Stimulated activated naive B cell treated with anti-CD40 and anti-IgM and Interleukin-4, amounts not matched to agents 10 μg/mL and 1 μg/mL and 100 μg/mL, for 72 hours (primary cell): ENCODE measurements at regions not wholly inside any gene's neighbourhood (a gene's known extent, or its start where the extent isn't known, plus 50 kb on each side); places are given as distances from the start of the nearest gene placed in this dataset.
A peak's percentile ranks its signal among the peaks of the same experiment; 100 is the strongest.

Experiments used
- ATAC-seq, 2 donors: fragments of 150-1000 bp; cut with Tn5 transposase; replicated peaks; 2 replicates each; pipeline ENCODE4 v1.10.0; 2021; ENCODE audit warnings: moderate library complexity in 1 of 2
- DNase-seq: peaks from one replicate; pipeline ENCODE4 v3.0.0; 2021
- H3K27ac Mint-ChIP-seq: one replicate; pipeline ENCODE4 v1.8.0; 2022; ENCODE audit warnings: mild to moderate bottlenecking, mixed read lengths
- H3K27me3 Mint-ChIP-seq, 2 donors: one replicate each; pipeline ENCODE4 v1.8.0; 2022; ENCODE audit warnings: mixed read lengths in 2 of 2
- H3K36me3 Mint-ChIP-seq, 2 donors: one replicate each; pipeline ENCODE4 v1.8.0; 2022; ENCODE audit warnings: mixed read lengths in 2 of 2, mild to moderate bottlenecking in 1 of 2
- H3K4me1 Mint-ChIP-seq, 2 donors: one replicate each; pipeline ENCODE4 v1.8.0; 2022; ENCODE audit warnings: mixed read lengths in 2 of 2, mild to moderate bottlenecking in 1 of 2
- H3K4me3 Mint-ChIP-seq, 2 donors: one replicate each; pipeline ENCODE4 v1.8.0; 2022; ENCODE audit warnings: mild to moderate bottlenecking in 2 of 2, mixed read lengths in 2 of 2, moderate library complexity in 1 of 2
- H3K9me3 Mint-ChIP-seq, 2 donors: one replicate each; pipeline ENCODE4 v1.8.0; 2022; ENCODE audit warnings: mixed read lengths in 2 of 2, mild to moderate bottlenecking in 1 of 2

DNA sequence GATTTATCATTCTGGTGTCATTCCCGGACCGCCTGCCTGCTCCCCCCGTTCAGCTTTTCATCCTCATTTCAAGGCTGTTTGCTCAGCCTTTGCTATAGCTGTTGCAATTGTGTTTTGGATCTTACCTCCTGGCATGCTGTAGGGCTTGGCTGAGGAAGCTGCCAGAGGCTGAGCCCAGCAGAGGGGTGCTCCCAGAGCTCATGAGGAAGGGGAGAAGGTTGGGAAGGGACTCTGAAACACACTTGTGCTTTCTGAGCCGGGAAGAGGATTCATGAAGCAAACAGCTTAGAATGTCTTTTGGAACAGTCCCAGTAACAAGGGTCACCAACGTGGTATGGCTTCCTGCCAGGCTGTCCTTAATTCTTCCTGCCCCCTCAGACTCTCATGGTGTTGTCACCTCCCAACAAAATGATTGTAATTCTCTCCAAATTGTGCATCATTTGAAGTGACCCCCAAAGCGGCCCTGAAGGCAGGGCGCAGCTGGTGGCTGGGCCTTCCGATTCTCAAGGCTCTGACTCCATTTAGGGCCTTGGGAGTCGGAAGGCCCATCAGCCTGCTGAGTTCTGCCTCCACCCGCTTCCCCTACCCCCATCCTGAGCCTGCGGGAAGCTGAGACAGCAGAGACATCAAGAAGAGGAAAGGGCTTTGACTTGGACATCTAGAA lies 111.9 kb upstream of the ARHGAP5 start:
- ATAC-seq, result no peak
- Mint-ChIP-seq H3K27ac (no peak overlapping the region), H3K4me1 (peaks cover 5 to 11% of the 10 kb centered on the region in 2 donors), H3K9me3 (peaks cover 2 to 6% of the 10 kb centered on the region in 2 donors), H3K27me3 (peaks cover 3 to 7% of the 10 kb centered on the region in 2 donors), H3K4me3 (no peak overlapping the region), H3K36me3 (peaks cover 2 to 3% of the 10 kb centered on the region in 2 donors)
- no peak for DNase-seq

- H3K36me3 Mint-ChIP-seq, result no peaks in the 10 kb centered on the region
- DNase-seq (no peak), ATAC-seq (no peak)
- H3K27me3 Mint-ChIP-seq, result no peaks in the 10 kb centered on the region
- H3K4me1 Mint-ChIP-seq, result peaks cover 5 to 11% of the 10 kb centered on the region in 2 donors
- peaks cover 0 to 2% of the 10 kb centered on the region in 2 donors for H3K9me3 Mint-ChIP-seq
- no peak overlapping the region for H3K4me3 Mint-ChIP-seq
- H3K27ac Mint-ChIP-seq, result no peak overlapping the region
Measured at GRCh38 chr14:31965735-31966598, 111.1 kb upstream of the ARHGAP5 start.

DNA sequence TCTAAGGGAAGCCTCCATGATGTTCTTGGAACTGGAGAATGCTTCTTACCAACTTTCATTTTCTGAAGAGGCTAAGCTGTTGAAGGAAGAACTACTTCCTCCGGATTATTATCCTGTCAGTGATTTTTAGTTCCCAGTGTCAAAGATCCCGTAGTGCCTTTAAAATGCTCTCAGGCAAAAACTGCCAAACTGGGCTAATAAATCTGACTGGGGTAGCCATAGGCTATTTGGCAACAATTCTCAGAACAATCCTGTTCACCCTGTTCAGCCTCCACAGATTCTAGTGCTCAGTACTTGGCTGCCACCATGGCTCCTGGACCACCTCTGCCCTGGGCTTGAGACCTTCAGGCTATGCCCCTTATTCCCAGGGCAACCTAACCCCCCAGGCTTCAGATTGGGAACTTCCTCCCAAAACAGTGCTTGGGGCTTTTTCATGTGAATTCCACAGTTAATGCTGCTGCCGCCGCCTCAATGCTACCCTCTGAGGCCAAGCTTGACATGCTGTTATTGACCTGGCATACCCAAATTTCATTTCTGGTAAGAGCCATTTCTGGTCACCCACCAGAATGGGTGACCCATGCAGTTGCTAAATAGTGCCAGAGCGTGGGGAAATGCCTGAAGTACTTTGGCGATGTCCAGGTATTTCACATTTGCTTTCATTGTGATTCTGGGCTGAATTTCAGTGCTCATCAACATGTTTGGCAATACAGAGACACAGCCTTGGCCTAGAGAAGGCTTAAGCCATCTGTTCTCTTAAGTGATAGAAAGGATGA lies 110.0 kb upstream of the ARHGAP5 start:
- Mint-ChIP-seq H3K4me3 (no peak overlapping the region), H3K36me3 (no peaks in the 10 kb centered on the region), H3K27ac (no peak overlapping the region), H3K27me3 (no peaks in the 10 kb centered on the region), H3K9me3 (peaks cover 0 to 4% of the 10 kb centered on the region in 2 donors), H3K4me1 (peaks cover 5 to 11% of the 10 kb centered on the region in 2 donors)
- DNase-seq (no peak), ATAC-seq (no peak)

DNA sequence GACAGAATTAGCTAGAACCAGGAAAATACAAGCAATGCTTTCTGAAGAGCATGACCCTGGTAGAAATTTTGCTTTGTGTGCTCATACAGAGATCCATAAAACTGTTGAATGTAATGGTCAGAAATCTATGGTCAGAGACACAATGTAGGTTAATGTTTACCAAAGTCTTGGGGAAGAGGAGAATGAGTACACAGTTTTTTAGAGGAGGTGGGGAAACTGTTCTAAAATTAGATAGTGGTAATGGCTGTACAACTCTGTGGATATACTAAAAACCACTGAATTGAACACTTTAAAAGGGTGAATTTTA lies 109.5 kb upstream of the ARHGAP5 start:
- ATAC-seq (no peak), DNase-seq (no peak)
- no peaks in the 10 kb centered on the region for H3K27me3 Mint-ChIP-seq
- no peaks in the 10 kb centered on the region for H3K36me3 Mint-ChIP-seq
- peaks cover 0 to 4% of the 10 kb centered on the region in 2 donors for H3K9me3 Mint-ChIP-seq
- peaks cover 5 to 11% of the 10 kb centered on the region in 2 donors for H3K4me1 Mint-ChIP-seq
- no peak overlapping the region for H3K4me3 Mint-ChIP-seq
- H3K27ac Mint-ChIP-seq, result no peak overlapping the region

GRCh38 chr14:31968107-31968810 lies 108.8 kb upstream of the ARHGAP5 start:
- Mint-ChIP-seq H3K36me3 (no peaks in the 10 kb centered on the region), H3K27me3 (no peaks in the 10 kb centered on the region), H3K4me3 (no peak overlapping the region), H3K27ac (no peak overlapping the region), H3K9me3 (peaks cover 0 to 4% of the 10 kb centered on the region in 2 donors), H3K4me1 (peaks cover 5 to 11% of the 10 kb centered on the region in 2 donors)
- ATAC-seq (peak; percentile 46 to 58), DNase-seq (no peak)

- H3K9me3 Mint-ChIP-seq, result peaks cover 3 to 7% of the 10 kb centered on the region in 2 donors
- peaks cover 0 to 3% of the 10 kb centered on the region in 2 donors for H3K36me3 Mint-ChIP-seq
- ATAC-seq, result no peak
- no peak overlapping the region for H3K27ac Mint-ChIP-seq
- DNase-seq, result no peak
- H3K4me3 Mint-ChIP-seq, result no peak overlapping the region
- H3K27me3 Mint-ChIP-seq, result peaks cover 0 to 2% of the 10 kb centered on the region in 2 donors
- H3K4me1 Mint-ChIP-seq, result peaks cover 5 to 11% of the 10 kb centered on the region in 2 donors
Measured at GRCh38 chr14:31968956-31969698, 108.0 kb upstream of the ARHGAP5 start.

DNA sequence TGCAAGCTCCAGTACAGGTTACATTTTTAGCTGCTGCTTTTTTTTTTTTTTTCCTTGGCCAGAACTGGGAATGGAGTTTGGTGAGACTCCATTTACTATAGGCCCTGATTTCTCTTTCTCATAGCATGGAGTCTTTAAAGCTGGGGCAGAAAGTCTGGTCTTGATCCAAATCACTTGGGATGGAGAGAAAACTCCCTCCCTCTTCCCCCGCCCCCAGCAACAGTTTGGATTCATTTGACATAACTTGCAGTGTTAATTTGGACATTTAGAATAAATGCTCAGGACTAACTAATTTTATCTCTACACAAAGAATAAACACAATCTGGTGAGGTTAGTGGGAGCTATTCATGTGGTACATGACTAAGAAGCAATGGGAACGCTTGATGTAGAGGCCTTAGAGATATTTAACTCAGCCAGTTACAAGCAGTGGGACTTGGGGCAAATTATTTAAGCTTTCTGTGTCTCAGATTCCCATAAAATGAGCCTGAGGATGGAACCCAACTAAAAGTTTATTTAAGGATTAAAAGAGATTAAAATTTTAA lies 107.3 kb upstream of the ARHGAP5 start:
- H3K27ac Mint-ChIP-seq, result no peak overlapping the region
- peaks cover 6 to 12% of the 10 kb centered on the region in 2 donors for H3K9me3 Mint-ChIP-seq
- H3K36me3 Mint-ChIP-seq, result peaks cover 0 to 9% of the 10 kb centered on the region in 2 donors

DNA sequence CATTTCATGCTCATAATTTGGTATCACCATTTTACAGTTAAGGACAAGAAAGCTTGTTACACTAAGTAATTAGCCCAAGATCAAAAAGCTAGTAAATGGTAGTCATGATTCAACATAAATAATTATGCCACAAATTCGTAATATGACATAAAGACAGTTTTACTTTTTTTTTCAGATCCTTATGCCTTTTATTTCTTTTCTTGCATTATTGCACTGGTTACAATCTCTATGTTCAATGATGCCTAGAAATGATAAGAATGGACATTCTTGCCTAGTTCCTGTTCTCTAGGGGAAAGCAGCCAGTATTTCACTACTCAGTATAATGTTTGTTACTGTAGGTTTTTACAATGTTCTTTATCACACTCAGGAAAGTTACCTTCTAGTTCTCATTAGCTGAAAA lies 106.4 kb upstream of the ARHGAP5 start:
- no peak overlapping the region for H3K4me3 Mint-ChIP-seq
- H3K4me1 Mint-ChIP-seq, result peaks cover 6 to 11% of the 10 kb centered on the region in 2 donors
- ATAC-seq, result no peak
- peaks cover 0 to 4% of the 10 kb centered on the region in 2 donors for H3K27me3 Mint-ChIP-seq
- peaks cover 2 to 10% of the 10 kb centered on the region in 2 donors for H3K36me3 Mint-ChIP-seq
- H3K27ac Mint-ChIP-seq, result no peak overlapping the region
- peaks cover 6 to 14% of the 10 kb centered on the region in 2 donors for H3K9me3 Mint-ChIP-seq
- no peak for DNase-seq

More for the DNA sequence above, 107.3 kb upstream of the ARHGAP5 start:
- H3K27me3 Mint-ChIP-seq, result peaks cover 0 to 4% of the 10 kb centered on the region in 2 donors
- ATAC-seq, result no peak
- H3K4me1 Mint-ChIP-seq, result peaks cover 5 to 11% of the 10 kb centered on the region in 2 donors
- H3K4me3 Mint-ChIP-seq, result no peak overlapping the region
- no peak for DNase-seq

DNA sequence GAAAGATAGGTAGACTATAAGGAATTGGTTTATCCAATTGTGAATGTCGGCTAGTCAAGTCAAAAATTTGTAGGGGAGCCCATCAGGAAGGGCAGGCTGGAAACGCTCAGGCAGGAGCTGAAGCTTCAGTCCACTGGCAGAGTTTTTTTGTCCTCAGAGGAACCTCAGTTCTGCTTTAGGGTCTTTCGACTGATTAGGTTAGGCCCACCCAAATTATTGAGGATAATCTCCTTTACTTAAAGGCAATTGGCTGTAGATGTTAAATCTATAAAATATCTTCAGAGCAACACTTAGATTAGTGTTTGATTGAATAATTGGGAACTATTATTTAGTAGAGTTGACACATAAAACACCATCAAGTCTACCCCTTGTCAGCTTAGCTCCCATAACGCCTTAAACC lies 105.5 kb upstream of the ARHGAP5 start:
- ATAC-seq (no peak), DNase-seq (no peak)
- peaks cover 2 to 10% of the 10 kb centered on the region in 2 donors for H3K36me3 Mint-ChIP-seq
- H3K27me3 Mint-ChIP-seq, result peaks cover 0 to 4% of the 10 kb centered on the region in 2 donors
- no peak overlapping the region for H3K27ac Mint-ChIP-seq
- no peak overlapping the region for H3K4me3 Mint-ChIP-seq
- peaks cover 6 to 16% of the 10 kb centered on the region in 2 donors for H3K9me3 Mint-ChIP-seq
- peaks cover 8 to 11% of the 10 kb centered on the region in 2 donors for H3K4me1 Mint-ChIP-seq

GRCh38 chr14:31977001-31977556 lies 100.0 kb upstream of the ARHGAP5 start:
- peaks cover 0 to 3% of the 10 kb centered on the region in 2 donors for H3K4me1 Mint-ChIP-seq
- no peak overlapping the region for H3K27ac Mint-ChIP-seq
- H3K27me3 Mint-ChIP-seq, result peaks cover 4 to 5% of the 10 kb centered on the region in 2 donors
- H3K9me3 Mint-ChIP-seq, result peaks cover 12 to 17% of the 10 kb centered on the region in 2 donors
- peaks cover 4 to 16% of the 10 kb centered on the region in 2 donors for H3K36me3 Mint-ChIP-seq
- DNase-seq, result no peak
- ATAC-seq, result no peak
- no peak overlapping the region for H3K4me3 Mint-ChIP-seq

- ATAC-seq, result no peak
- no peak overlapping the region for H3K4me3 Mint-ChIP-seq
Measured at GRCh38 chr14:31978423-31978822, 98.7 kb upstream of the ARHGAP5 start.

GRCh38 chr14:31982642-31983041 lies 94.5 kb upstream of the ARHGAP5 start:
- Mint-ChIP-seq H3K36me3 (peaks cover 1 to 12% of the 10 kb centered on the region in 2 donors), H3K4me1 (peaks cover 0 to 5% of the 10 kb centered on the region in 2 donors), H3K27ac (no peak overlapping the region), H3K9me3 (peaks cover 19 to 21% of the 10 kb centered on the region in 2 donors), H3K27me3 (peaks cover 0 to 5% of the 10 kb centered on the region in 2 donors), H3K4me3 (no peak overlapping the region)
- no peak for ATAC-seq
- no peak for DNase-seq

More at GRCh38 chr14:31978423-31978822, 98.7 kb upstream of the ARHGAP5 start:
- peaks cover 4 to 5% of the 10 kb centered on the region in 2 donors for H3K27me3 Mint-ChIP-seq
- peaks cover 0 to 3% of the 10 kb centered on the region in 2 donors for H3K4me1 Mint-ChIP-seq
- DNase-seq, result no peak
- no peak overlapping the region for H3K27ac Mint-ChIP-seq
- H3K36me3 Mint-ChIP-seq, result peaks cover 4 to 18% of the 10 kb centered on the region in 2 donors
- peaks cover 20 to 25% of the 10 kb centered on the region in 2 donors for H3K9me3 Mint-ChIP-seq
